ENCODE measurements at regions not wholly inside any gene's neighbourhood (a gene's known extent, or its start where the extent isn't known, plus 50 kb on each side); places are given as distances from the start of the nearest gene placed in this dataset.

GRCh38 chr6:12232821-12233220 lies 57.3 kb upstream of the EDN1 start:
- TF ChIP-seq CTCF (conservative IDR thresholded peaks at IDR 0.05; ENCODE audit: low read length), result no peak
- no peak for TF ChIP-seq EZH2phosphoT487 (IDR thresholded peaks at IDR 0.05; ENCODE audit: borderline replicate concordance, low read depth, low read length)

All from OCI-LY7 (cell line).